NCI-H774 (cell line): ENCODE measurements at regions not wholly inside any gene's neighbourhood (a gene's known extent, or its start where the extent isn't known, plus 50 kb on each side); places are given as distances from the start of the nearest gene placed in this dataset.
"Not testable (repeated sequence)": the region's sequence is repeated elsewhere in the genome, so short reads cannot be mapped to it uniquely, and the experiment has no call there.

Source experiments
- DNase-seq: peaks from one replicate; lab custom pipeline; 2025; lab: John Stamatoyannopoulos, UW

DNA sequence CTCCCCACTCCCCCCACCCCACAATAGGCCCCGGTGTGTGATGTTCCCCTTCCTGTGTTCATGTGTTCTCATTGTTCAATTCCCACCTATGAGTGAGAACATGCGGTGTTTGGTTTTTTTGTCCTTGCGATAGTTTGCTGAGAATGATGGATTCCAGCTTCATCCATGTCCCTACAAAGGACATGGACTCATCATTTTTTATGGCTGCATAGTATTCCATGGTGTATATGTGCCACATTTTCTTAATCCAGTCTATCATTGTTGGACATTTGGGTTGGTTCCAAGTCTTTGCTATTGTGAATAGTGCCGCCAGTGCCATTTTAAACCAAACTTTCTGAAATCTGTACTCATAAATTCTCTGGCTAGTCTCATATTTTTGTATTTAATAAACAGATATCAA lies 85.3 kb upstream of the MAGI3 start:
- DNase-seq, result not testable (repeated sequence)

DNA sequence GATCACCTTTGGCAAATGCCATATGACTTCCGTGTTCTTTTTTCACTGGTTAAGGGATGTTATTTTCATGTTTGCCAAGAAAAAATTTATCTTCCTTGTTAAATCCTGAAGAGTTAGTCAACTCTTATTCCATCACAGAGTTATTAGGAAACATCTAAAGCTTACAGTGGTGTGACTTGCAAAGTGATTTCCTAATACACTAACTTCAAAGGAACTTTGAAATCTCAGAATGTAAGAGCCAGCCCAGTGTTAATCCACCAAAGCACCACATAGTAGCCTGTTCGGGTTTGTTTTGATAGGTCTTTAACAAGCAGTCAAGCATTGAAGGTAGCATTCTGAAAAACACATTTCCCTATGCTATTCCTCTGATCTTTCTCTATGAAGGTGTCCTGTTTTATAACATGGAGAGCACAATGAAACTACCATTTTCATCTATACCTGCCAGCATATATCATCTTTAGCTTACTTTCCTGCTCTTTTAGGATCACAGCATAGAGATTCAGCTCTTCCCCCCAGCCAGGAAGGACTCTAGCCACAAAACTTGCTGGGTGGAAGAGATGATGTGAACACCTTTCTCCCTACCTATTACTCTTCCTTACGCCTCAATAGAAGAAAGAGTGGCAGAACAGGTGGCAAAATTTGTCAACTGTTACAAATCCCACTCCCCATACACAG lies 82.4 kb upstream of the MAGI3 start:
- no peak for DNase-seq

DNA sequence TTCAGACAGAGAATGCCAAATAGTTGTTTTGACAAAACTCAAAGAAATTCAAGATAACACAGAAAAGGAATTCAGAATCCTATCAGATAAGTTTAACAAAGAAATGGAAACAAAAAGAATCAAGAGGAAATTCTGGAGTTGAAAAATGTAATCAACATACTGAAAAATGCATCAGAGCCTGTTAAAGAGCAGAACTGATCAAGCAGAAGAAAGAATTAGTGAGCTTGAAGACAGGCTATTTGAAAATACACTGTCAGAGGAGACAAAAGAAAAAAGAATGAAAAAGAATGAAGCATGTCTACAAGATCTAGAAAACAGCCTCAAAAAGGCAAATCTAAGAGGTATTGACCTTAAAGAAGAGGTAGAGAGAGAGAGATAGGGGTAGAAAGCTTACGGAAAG lies 77.7 kb upstream of the MAGI3 start:
- not testable (repeated sequence) for DNase-seq

DNA sequence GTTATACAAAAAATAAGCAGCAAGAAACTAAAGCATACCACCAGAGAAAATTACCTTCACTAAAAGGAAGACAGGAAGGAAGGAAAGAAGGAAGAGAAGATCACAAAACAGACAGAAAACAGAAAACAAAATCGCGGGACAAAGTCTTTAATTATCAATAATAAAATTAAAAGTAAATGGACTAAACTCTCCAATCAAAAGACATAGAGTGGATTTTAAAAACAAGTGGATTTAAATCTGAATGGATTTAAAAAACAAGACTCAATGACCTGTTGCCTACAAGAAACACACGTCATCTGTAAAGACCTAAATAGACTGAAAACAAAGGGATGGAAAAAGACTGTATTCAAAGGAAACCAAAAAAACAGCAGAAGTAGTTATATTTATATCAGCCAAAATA lies 75.7 kb upstream of the MAGI3 start:
- no peak for DNase-seq

DNA sequence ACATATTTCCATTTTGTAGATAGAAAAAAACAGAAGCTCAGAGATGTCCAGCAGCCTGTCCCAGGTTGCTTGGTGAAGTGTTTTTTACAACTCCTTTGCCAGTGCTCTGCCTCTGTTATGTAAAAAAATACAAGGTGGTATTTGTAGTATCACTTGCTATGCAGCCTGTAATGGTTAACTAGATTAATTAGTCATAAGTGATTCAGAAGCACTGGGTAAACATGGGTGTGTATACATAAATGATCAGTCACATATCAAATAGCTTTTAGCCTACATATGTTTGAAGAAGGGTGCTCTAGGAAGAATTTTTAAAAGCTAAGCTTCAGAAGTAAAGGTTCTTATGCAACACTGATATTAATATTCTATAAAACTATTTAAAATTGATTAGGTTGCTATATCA lies 70.0 kb upstream of the MAGI3 start:
- DNase-seq, result peak; percentile 13

DNA sequence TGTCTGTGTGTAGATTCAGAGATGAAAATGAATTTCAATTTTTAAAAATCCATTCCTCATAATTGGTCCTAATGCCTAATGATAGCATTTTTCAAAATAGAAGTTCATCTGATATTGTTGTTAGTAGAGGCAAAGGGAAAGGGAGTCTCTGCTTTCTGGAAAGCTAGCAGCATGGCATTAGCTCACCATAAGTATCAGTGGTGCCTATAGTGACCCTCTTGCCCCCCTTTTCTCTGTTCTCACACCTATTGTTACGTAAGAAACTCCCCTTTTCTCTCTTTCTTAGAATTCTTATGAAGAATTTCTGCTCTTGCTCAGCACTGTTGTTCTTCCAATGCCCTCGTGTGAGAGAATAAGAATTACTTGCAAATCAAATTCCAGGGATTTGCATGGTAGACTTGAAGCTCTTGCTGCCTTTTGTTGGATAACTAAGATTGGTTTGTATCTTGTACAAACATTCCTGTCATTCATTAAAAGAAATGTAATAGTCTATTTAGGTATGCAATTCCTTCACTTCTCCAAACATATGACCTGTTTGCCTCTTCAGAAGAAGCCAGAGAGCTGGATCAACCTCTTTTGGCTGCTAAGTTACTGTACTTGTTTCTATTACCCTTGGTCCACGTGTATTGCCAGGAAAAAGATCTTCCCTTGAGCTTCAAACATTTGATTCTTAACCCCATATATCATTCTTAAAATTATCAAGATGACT lies 69.2 kb upstream of the MAGI3 start:
- DNase-seq, result no peak

DNA sequence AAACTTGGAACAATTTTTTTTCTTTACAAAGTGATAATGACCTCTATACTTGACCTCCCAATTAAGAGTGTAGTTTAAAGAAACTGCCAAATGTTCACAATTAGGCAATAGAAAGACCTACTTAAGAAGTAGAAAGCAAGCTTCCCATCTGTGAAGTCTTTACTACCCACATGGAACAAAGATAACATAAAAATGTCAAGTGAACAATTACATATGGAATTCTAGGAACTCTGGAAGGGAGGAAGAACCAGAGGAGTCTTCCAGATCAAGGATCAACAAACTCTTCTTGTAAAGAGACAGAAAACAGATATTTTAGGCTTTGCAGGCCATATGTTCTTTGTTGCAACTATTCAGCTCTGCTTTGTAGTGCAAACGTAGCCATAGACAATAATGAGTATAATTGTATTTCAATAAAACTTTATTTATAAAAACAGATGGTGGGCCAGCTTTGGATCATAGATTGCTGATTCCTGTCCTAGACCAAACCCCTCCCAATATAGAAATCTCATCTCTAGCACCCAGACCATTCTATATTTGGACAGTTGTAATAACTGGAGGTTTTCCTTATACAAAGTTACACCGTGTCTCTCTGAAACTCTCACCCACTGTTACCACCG lies 68.4 kb upstream of the MAGI3 start:
- DNase-seq, result no peak

DNA sequence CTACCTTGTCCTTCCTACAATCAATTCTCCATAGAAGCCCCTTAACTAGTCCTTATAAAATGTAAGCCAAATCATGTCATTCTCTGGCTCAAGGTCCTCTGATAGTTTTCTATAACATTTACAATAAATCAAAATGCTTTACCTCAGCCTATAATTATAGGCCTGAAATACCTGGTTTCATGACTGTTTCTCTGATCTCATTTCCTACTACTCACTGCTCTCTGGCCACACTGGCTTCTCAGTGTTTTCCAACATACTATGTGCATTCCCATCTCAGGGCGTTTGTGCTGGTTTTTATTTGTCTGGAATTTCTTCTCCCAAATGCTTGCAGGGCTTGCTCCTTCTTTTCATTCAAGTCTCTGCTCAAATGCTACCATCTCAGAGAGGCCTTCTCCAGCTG lies 67.9 kb upstream of the MAGI3 start:
- DNase-seq, result no peak

DNA sequence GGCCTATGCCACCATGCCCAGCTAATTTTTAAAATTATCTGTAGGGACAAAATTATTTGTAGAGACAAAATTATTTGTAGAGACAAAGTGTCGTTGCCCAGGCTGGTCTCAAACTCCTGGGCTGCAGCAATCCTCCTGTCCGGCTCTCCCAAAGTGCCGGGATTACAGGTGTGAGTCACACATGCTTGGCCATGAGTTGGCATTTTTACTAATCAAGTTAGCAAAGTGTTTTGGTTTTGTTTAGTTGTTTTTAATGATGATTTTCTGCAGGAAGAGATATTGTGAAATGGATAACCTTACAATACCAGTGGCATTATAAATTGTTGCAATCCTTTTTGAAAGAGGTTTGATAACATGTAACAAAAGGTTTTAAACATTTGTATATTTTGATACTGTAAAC lies 65.3 kb upstream of the MAGI3 start:
- DNase-seq, result no peak

DNA sequence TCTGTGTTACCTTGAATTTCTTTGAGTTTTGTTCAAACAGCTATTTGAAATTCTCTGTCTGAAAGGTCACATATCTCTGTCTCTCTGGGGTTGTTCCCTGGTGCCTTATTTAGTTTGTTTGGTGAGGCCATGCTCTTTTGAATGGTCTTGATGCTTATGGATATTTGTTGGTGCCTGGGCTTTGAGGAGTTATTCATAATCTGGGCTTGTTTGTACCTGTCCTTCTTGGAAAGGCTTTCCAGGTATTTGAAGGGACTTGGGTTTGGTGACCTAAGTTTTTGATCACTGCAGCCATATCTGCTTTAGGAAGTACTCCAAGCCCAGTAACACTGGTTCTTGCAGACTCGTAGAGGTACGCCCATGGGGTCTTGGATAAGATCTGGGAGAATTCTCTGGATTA lies 63.3 kb upstream of the MAGI3 start:
- no peak for DNase-seq

DNA sequence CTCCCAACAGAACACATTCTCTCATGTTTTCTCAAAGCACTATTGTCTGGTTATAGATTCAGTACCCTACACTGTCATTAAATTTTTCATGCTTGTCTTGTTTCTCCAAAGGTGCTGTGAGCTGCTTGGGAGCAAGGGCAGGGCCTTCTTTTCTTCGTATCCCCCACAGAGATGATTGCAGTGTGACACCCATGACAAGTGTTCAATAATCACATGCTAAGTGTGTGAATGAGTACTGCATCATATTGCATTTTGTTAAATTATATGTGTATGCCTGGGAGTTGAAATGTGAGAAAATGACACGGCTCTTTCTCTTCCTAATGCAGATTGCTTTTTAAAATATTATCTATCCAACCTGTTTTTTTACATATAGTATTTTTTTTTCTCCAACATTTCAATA lies 57.3 kb upstream of the MAGI3 start:
- DNase-seq, result no peak

DNA sequence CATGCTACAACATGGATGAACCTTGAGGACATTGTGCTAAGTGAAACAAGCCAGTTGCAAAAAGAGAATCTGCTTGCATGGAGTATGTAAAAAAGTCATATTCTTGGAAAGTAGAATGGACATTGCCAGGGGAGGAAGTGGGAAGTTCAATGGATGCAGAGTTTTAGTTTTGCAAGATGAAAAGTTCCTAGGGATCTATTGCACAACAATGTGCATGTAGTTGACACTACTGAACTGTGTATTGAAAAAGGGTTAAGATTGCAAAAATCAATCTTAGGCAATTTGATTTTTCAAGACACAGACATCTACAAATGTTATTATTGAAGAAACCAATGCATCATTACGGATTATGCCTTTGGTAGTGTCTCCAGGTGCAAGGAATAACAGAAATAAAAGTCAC lies 50.3 kb upstream of the MAGI3 start:
- DNase-seq, result no peak
